ENCODE measurements at regions not wholly inside any gene's neighbourhood (a gene's known extent, or its start where the extent isn't known, plus 50 kb on each side); places are given as distances from the start of the nearest gene placed in this dataset.

DNA sequence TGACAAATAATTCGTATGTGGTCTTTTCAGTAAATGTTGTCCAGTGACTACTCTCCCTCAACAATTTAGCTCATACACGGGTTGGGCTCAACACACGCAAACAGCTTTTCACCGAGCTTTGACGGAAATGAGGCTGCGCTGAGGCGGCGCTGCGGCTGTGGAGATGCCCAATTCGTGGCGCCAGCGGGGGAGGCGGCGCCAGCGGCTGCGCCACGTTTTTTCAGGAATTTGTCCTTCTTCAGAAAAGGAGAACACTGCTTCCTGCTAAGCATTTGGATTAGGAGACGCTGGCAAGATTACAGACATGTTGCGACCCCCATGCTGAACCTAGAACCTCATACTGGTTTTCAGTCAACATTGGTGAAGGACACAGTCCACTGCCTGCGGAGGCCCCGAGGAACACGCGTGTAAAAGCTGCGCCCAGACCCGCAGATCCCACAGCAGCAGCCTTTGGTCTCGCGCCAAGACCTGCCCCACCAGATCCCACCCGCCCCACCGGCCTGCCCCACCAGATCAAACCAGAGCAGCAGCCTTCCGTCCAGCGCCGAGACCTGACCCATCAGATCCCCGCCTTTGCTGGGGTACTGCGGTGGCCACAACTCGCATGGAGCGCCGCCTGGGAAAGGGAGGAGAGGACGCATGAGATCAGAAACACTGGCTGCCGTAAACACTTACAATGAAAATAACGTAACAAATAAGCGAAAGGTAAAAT is 173.8 kb downstream of the TMEM18 start:
- TF ChIP-seq, protein P1, sequence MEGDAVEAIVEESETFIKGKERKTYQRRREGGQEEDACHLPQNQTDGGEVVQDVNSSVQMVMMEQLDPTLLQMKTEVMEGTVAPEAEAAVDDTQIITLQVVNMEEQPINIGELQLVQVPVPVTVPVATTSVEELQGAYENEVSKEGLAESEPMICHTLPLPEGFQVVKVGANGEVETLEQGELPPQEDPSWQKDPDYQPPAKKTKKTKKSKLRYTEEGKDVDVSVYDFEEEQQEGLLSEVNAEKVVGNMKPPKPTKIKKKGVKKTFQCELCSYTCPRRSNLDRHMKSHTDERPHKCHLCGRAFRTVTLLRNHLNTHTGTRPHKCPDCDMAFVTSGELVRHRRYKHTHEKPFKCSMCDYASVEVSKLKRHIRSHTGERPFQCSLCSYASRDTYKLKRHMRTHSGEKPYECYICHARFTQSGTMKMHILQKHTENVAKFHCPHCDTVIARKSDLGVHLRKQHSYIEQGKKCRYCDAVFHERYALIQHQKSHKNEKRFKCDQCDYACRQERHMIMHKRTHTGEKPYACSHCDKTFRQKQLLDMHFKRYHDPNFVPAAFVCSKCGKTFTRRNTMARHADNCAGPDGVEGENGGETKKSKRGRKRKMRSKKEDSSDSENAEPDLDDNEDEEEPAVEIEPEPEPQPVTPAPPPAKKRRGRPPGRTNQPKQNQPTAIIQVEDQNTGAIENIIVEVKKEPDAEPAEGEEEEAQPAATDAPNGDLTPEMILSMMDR (IDR thresholded peaks at IDR 0.05; ENCODE audit: low read depth, low read length) = no peak
- no peak for TF ChIP-seq EZH2phosphoT487 (IDR thresholded peaks at IDR 0.05; ENCODE audit: low read depth)

Measured in OCI-LY3 (cell line).